Vagina (tissue), 2 donors: ENCODE measurements at regions not wholly inside any gene's neighbourhood (a gene's known extent, or its start where the extent isn't known, plus 50 kb on each side); places are given as distances from the start of the nearest gene placed in this dataset.

Source experiments
- DNase-seq, 2 donors: peaks; one replicate each; pipeline ENCODE4 v3.0.0-alpha.2; 2017; ENCODE audit errors: extremely low spot score in 2 of 2
- H3K27ac ChIP-seq: fragments of 200-600 bp; sonication (generic); one replicate; pipeline ENCODE4 v1.5.1; 2019
- H3K27me3 ChIP-seq: fragments of 200-600 bp; sonication (generic); one replicate; pipeline ENCODE4 v1.5.1; 2019
- H3K36me3 ChIP-seq, 2 donors: fragments of 200-600 bp; sonication (generic); one replicate each; pipeline ENCODE4 v1.5.1; 2017 to 2019
- H3K4me1 ChIP-seq: fragments of 200-600 bp; sonication (generic); one replicate; pipeline ENCODE4 v1.5.1; 2019
- H3K4me3 ChIP-seq, 2 donors: fragments of 200-600 bp; sonication (generic); 1 replicate in 1 of 2; 2 replicates in 1 of 2; pipeline ENCODE4 v1.5.1; 2016 to 2019
- H3K9me3 ChIP-seq: fragments of 200-600 bp; sonication (generic); one replicate; pipeline ENCODE4 v1.5.1; 2019
- CTCF ChIP-seq, 3 experiments: fragments of 450-650 bp in 2 of 3; fragments of 200-600 bp in 1 of 3; sonication (generic) in 1 of 3; IDR thresholded peaks; one replicate each; pipeline ENCODE4 v1.5.1; 2017 to 2019; ENCODE audit warnings: antibody characterized with exemption in 3 of 3, mild to moderate bottlenecking in 2 of 3, moderate library complexity in 2 of 3
- POLR2A ChIP-seq, 2 donors: fragments of 450-650 bp; IDR thresholded peaks; one replicate each; pipeline ENCODE4 v1.6.1; 2017; ENCODE audit warnings: antibody characterized with exemption in 2 of 2, mild to moderate bottlenecking in 2 of 2, moderate library complexity in 2 of 2
- POLR2AphosphoS5 ChIP-seq, 2 donors: sonication (generic); formaldehyde crosslinking; IDR thresholded peaks; one replicate each; pipeline ENCODE4 v1.9.0; 2017; ENCODE audit warnings: antibody characterized with exemption in 2 of 2, mild to moderate bottlenecking in 2 of 2, low read depth in 1 of 2; ENCODE audit not compliant: insufficient read depth in 1 of 2
- intact Hi-C: fragments of 100-400 bp; cut with DNase I; formaldehyde crosslinking; loops from one replicate; pipeline ENCODE4 v1.15.1; 2023

GRCh38 chr2:38504169-38504568 is 98.6 kb downstream of the HNRNPLL start:
- Histone ChIP-seq H3K27me3 (no peaks in the 10 kb centered on the region), H3K4me3 (no peak overlapping the region), H3K27ac (no peak overlapping the region), H3K4me1 (peaks cover 16% of the 10 kb centered on the region), H3K9me3 (no peaks in the 10 kb centered on the region), H3K36me3 (no peaks in the 10 kb centered on the region)
- TF ChIP-seq POLR2A (IDR thresholded peaks at IDR 0.05): no peak
- no peak for TF ChIP-seq CTCF (IDR thresholded peaks at IDR 0.05)
- TF ChIP-seq POLR2AphosphoS5 (IDR thresholded peaks at IDR 0.05; ENCODE audit: insufficient read depth in 1 of 2, low read depth in 1 of 2): no peak
- intact Hi-C loops: no loop called here
- DNase-seq: no peak

GRCh38 chr2:38502107-38502506 is 100.6 kb downstream of the HNRNPLL start:
- intact Hi-C loops: no loop called here
- peaks cover 5% of the 10 kb centered on the region for H3K4me1 ChIP-seq
- no peaks in the 10 kb centered on the region for H3K27me3 ChIP-seq
- no peak overlapping the region for H3K4me3 ChIP-seq
- no peaks in the 10 kb centered on the region for H3K9me3 ChIP-seq
- TF ChIP-seq POLR2A (IDR thresholded peaks at IDR 0.05): no peak
- TF ChIP-seq CTCF (IDR thresholded peaks at IDR 0.05): no peak
- no peak for TF ChIP-seq POLR2AphosphoS5 (IDR thresholded peaks at IDR 0.05; ENCODE audit: insufficient read depth in 1 of 2, low read depth in 1 of 2)
- no peak overlapping the region for H3K27ac ChIP-seq
- no peaks in the 10 kb centered on the region for H3K36me3 ChIP-seq
- DNase-seq: no peak

- DNase-seq: no peak
- no peak for TF ChIP-seq CTCF (IDR thresholded peaks at IDR 0.05)
- no peak for TF ChIP-seq POLR2AphosphoS5 (IDR thresholded peaks at IDR 0.05; ENCODE audit: insufficient read depth in 1 of 2, low read depth in 1 of 2)
- no peak for TF ChIP-seq POLR2A (IDR thresholded peaks at IDR 0.05)
- Histone ChIP-seq H3K27me3 (no peaks in the 10 kb centered on the region), H3K4me1 (peaks cover under 1% of the 10 kb centered on the region), H3K9me3 (no peaks in the 10 kb centered on the region), H3K27ac (peak overlapping the region; percentile 65), H3K36me3 (no peaks in the 10 kb centered on the region), H3K4me3 (no peak overlapping the region)
- intact Hi-C loops: no loop called here
Observed at GRCh38 chr2:38500283-38500634, 102.5 kb downstream of the HNRNPLL start.

GRCh38 chr2:38499548-38500282 is 103.0 kb downstream of the HNRNPLL start:
- intact Hi-C loops: no loop called here
- Histone ChIP-seq H3K9me3 (no peaks in the 10 kb centered on the region), H3K36me3 (no peaks in the 10 kb centered on the region), H3K27me3 (no peaks in the 10 kb centered on the region), H3K27ac (peak overlapping the region; percentile 65), H3K4me1 (no peaks in the 10 kb centered on the region), H3K4me3 (no peak overlapping the region)
- TF ChIP-seq POLR2AphosphoS5 (IDR thresholded peaks at IDR 0.05; ENCODE audit: insufficient read depth in 1 of 2, low read depth in 1 of 2): peak; percentile 40 to 58
- no peak for TF ChIP-seq POLR2A (IDR thresholded peaks at IDR 0.05)
- no peak for DNase-seq

GRCh38 chr2:38498045-38498481 is 104.7 kb downstream of the HNRNPLL start:
- no peak for DNase-seq
- Histone ChIP-seq H3K9me3 (no peaks in the 10 kb centered on the region), H3K27ac (no peak overlapping the region), H3K4me3 (no peak overlapping the region), H3K36me3 (no peaks in the 10 kb centered on the region), H3K4me1 (no peaks in the 10 kb centered on the region), H3K27me3 (no peaks in the 10 kb centered on the region)
- intact Hi-C loops: no loop called here
- no peak for TF ChIP-seq POLR2A (IDR thresholded peaks at IDR 0.05)
- TF ChIP-seq CTCF (IDR thresholded peaks at IDR 0.05): no peak
- no peak for TF ChIP-seq POLR2AphosphoS5 (IDR thresholded peaks at IDR 0.05; ENCODE audit: insufficient read depth in 1 of 2, low read depth in 1 of 2)
